ENCODE measurements at regions not wholly inside any gene's neighbourhood (a gene's known extent, or its start where the extent isn't known, plus 50 kb on each side); places are given as distances from the start of the nearest gene placed in this dataset.

- no peaks in the 10 kb centered on the region for H3K36me3 ChIP-seq
- H3K9me3 ChIP-seq, result no peaks in the 10 kb centered on the region
- DNase-seq, result no peak
- no peak for TF ChIP-seq CTCF (IDR thresholded peaks at IDR 0.05)
- no peak for TF ChIP-seq POLR2A (IDR thresholded peaks at IDR 0.05)
- no peak for TF ChIP-seq POLR2AphosphoS5 (IDR thresholded peaks at IDR 0.05)
- no peak for TF ChIP-seq EP300 (IDR thresholded peaks at IDR 0.05)
- peaks cover 0 to 3% (median 0%) of the 10 kb centered on the region in 3 donors for H3K27me3 ChIP-seq
- H3K4me3 ChIP-seq, result no peak overlapping the region
- no peak overlapping the region for H3K27ac ChIP-seq
- no peaks in the 10 kb centered on the region for H3K4me1 ChIP-seq
- intact Hi-C loops (cut with DNase I), result no loop called here
- WGBS, 2 donors, result 92 to 95% methylated on average over 3 of the region's 3 CpGs
These were observed 607.4 kb upstream of the JAG1 start for GRCh38 chr20:11281240-11281639.

DNA sequence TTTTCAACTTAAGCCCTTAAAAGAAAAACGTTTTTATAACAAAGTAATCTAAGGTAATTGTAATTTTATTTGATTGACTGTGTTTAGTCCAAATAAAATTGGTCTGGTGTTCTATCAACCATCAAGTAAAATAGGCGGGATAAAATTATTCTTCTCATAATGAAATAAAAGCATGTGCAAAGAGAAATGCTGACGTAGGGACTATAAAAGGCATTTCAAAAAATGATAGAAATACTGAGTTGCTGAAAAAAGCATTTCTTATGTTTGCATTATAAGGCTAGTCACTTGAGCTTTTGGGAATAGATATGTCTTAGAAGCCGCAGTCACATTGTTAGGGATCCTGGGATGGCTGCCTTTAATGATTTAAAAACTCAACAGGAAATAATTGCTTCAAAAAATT lies 608.0 kb upstream of the JAG1 start:
- Histone ChIP-seq H3K36me3 (no peaks in the 10 kb centered on the region), H3K9me3 (no peaks in the 10 kb centered on the region), H3K27me3 (peaks cover 0 to 3% (median 0%) of the 10 kb centered on the region in 3 donors), H3K27ac (no peak overlapping the region), H3K4me3 (no peak overlapping the region), H3K4me1 (no peaks in the 10 kb centered on the region)
- no peak for DNase-seq
- TF ChIP-seq EP300 (IDR thresholded peaks at IDR 0.05) (no peak), POLR2AphosphoS5 (IDR thresholded peaks at IDR 0.05) (no peak), POLR2A (IDR thresholded peaks at IDR 0.05) (no peak), CTCF (IDR thresholded peaks at IDR 0.05) (no peak)
- intact Hi-C loops (cut with DNase I), result no loop called here
- WGBS, 2 donors, result 67 to 71% methylated on average over 4 of the region's 4 CpGs

DNA sequence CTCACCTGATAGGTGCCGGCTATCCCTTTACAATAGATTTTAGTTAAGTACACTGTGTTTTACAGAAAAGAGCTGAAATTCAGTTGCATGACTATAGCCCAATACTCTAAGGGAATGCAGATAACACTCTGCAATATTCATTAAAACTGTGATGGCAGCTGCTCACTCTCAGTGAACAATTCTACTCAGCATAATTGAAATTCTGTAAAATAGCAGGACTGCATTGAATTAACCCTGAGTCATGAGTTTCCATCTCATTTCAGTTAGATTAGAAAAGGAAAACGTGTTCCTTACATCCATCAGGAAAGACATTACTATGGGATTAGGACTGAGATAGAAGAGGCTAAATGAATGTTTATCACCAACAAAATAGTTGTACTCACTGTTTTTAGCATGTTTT lies 613.3 kb upstream of the JAG1 start:
- no peak overlapping the region for H3K27ac ChIP-seq
- no peaks in the 10 kb centered on the region for H3K4me1 ChIP-seq
- intact Hi-C loops (cut with DNase I), result no loop called here
- H3K9me3 ChIP-seq, result no peaks in the 10 kb centered on the region
- no peaks in the 10 kb centered on the region for H3K27me3 ChIP-seq
- H3K36me3 ChIP-seq, result no peaks in the 10 kb centered on the region
- H3K4me3 ChIP-seq, result no peak overlapping the region
- no peak for TF ChIP-seq EP300 (IDR thresholded peaks at IDR 0.05)
- TF ChIP-seq POLR2AphosphoS5 (IDR thresholded peaks at IDR 0.05), result no peak
- no peak for TF ChIP-seq CTCF (IDR thresholded peaks at IDR 0.05)
- TF ChIP-seq POLR2A (IDR thresholded peaks at IDR 0.05), result no peak
- no peak for DNase-seq
- WGBS, 2 donors, result 79 to 81% methylated on average over 2 of the region's 2 CpGs

DNA sequence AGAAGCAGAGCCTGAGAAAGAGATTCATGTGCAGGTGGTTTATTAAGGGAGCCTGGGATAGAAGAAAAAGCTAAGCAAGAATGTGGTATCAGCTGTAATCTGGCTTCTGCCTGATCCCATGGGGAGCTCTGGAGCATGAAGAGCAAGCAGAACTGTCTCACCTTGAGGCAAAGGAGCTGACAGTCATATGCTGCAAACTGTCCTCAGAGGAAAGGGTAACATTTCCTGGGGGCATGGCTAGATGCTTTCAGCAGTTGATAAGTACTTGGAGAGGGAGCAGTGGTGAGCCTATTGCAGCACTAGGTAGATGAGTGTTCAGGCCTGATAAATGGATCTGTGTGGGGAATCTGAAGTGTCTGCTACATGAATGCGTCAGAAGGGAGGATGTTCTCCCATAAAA lies 621.5 kb upstream of the BTBD3 start:
- Histone ChIP-seq H3K36me3 (no peaks in the 10 kb centered on the region), H3K27ac (no peak overlapping the region), H3K4me1 (no peaks in the 10 kb centered on the region), H3K9me3 (no peaks in the 10 kb centered on the region), H3K27me3 (no peaks in the 10 kb centered on the region), H3K4me3 (no peak overlapping the region)
- WGBS, 2 donors, result 91 to 98% methylated on average over 1 of the region's 1 CpG
- intact Hi-C loops (cut with DNase I), result no loop called here
- no peak for DNase-seq
- TF ChIP-seq CTCF (IDR thresholded peaks at IDR 0.05) (no peak), EP300 (IDR thresholded peaks at IDR 0.05) (no peak), POLR2A (IDR thresholded peaks at IDR 0.05) (no peak), POLR2AphosphoS5 (IDR thresholded peaks at IDR 0.05) (no peak)

- Histone ChIP-seq H3K27me3 (no peaks in the 10 kb centered on the region), H3K9me3 (no peaks in the 10 kb centered on the region), H3K36me3 (no peaks in the 10 kb centered on the region), H3K27ac (no peak overlapping the region), H3K4me1 (no peaks in the 10 kb centered on the region), H3K4me3 (no peak overlapping the region)
- TF ChIP-seq POLR2A (IDR thresholded peaks at IDR 0.05) (no peak), EP300 (IDR thresholded peaks at IDR 0.05) (no peak), POLR2AphosphoS5 (IDR thresholded peaks at IDR 0.05) (no peak)
- intact Hi-C loops (cut with DNase I), result no loop called here
- no peak for DNase-seq
These were observed 620.7 kb upstream of the BTBD3 start for GRCh38 chr20:11296951-11297350.

Measured in sigmoid colon (tissue), 6 donors.